ENCODE measurements at regions not wholly inside any gene's neighbourhood (a gene's known extent, or its start where the extent isn't known, plus 50 kb on each side); places are given as distances from the start of the nearest gene placed in this dataset.

GRCh38 chr14:58805057-58805456 lies 167.3 kb downstream of the DACT1 start:
- no peak for ATAC-seq (ENCODE audit: low read depth)
- H3K27ac Mint-ChIP-seq = no peak overlapping the region
- no peaks in the 10 kb centered on the region for H3K4me1 Mint-ChIP-seq
- Histone ChIP-seq H2AFZ (ENCODE audit: insufficient read depth, low read depth, low read length, poor library complexity, severe bottlenecking) (no peak overlapping the region), H3K79me2 (ENCODE audit: control insufficient read depth, insufficient read depth, low read length) (no peaks in the 10 kb centered on the region), H3K4me1 (ENCODE audit: control insufficient read depth in 2 of 2, insufficient read depth in 2 of 2, low read length in 2 of 2) (no peaks in the 10 kb centered on the region), H3K9ac (ENCODE audit: low read length) (no peak overlapping the region), H4K20me1 (ENCODE audit: control insufficient read depth, insufficient read depth, low read length, poor library complexity, severe bottlenecking) (no peaks in the 10 kb centered on the region), H3K27me3 (replicated peaks in 1 of 4; ENCODE audit: control extremely low read depth in 1 of 4, control insufficient read depth in 3 of 4, insufficient read depth in 4 of 4, low read length in 3 of 4) (no peaks in the 10 kb centered on the region), H3K36me3 (replicated peaks in 1 of 2; ENCODE audit: control extremely low read depth in 1 of 2, control insufficient read depth in 1 of 2, extremely low read depth in 1 of 2, insufficient read depth in 2 of 2, low read length in 1 of 2) (no peaks in the 10 kb centered on the region), H3K9me3 (ENCODE audit: control extremely low read depth in 1 of 3, control insufficient read depth in 2 of 3, insufficient read depth in 1 of 3, low read length in 2 of 3) (peaks cover 0 to 1% (median 0%) of the 10 kb centered on the region in 3 donors), H3K4me2 (replicated peaks; ENCODE audit: low read depth, low read length, poor library complexity, severe bottlenecking) (no peak overlapping the region), H3K4me3 (ENCODE audit: control extremely low read depth in 1 of 5, extremely low read depth in 1 of 5, insufficient read depth in 1 of 5, low read depth in 2 of 5, low read length in 4 of 5) (no peak overlapping the region), H3K27ac (ENCODE audit: low read length in 2 of 2) (no peak overlapping the region)
- no peaks in the 10 kb centered on the region for H3K27me3 Mint-ChIP-seq
- intact Hi-C loops (cut with micrococcal nuclease) = no loop called here
- CTCF ChIA-PET = no interaction called here
- no peak for DNase-seq
- peaks cover 3% of the 10 kb centered on the region for H3K9me3 Mint-ChIP-seq (ENCODE audit: insufficient read depth)
- POLR2A ChIA-PET = no interaction called here
- 78% methylated on average over 3 of the region's 4 CpGs for WGBS (ENCODE audit: insufficient coverage)
- no peak for TF ChIP-seq EZH2 (IDR thresholded peaks at IDR 0.05; ENCODE audit: borderline replicate concordance, insufficient read depth, low read depth, low read length, poor library complexity, severe bottlenecking)
- no peak overlapping the region for H3K4me3 Mint-ChIP-seq

DNA sequence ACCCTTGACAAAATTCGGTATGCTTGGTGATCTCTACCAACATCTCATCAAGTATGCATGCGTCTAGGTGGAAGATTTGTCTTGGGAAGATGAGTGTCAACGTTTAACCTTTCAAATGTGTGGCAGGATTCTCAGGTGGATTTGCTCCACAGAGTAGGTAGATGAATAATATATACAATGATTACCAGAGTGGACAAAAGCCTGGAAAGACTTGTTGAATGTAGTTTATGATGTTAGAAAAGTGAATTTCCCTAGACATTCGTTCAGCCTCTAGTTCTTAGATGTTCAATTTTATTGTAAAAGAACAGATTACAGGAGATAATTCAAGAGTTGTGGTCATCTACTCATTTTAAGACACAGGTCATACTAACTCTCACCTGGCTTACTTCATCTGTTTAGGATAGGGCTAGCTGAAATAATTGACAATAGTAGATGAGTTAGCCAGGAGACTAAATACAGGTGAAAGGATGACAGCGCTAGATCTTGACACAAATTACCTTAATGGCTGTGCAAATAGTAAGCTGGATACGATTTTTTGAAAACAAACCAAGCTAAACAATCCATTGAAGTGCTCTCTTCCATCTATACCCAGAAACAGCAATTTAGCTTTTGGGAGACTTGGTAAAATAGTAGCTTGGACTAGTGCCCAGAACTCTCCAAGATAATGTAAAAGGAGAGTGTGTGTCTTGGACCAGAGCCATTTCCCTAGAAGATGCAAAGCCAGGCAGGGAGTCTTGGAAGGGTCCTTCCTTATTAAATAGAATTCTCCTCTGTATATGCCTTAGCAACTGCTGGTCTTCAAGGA lies 168.0 kb downstream of the DACT1 start:
- intact Hi-C loops (cut with micrococcal nuclease) = no loop called here
- Histone ChIP-seq H3K9me3 (ENCODE audit: control extremely low read depth in 1 of 3, control insufficient read depth in 2 of 3, insufficient read depth in 1 of 3, low read length in 2 of 3) (peaks cover 0 to 1% (median 0%) of the 10 kb centered on the region in 3 donors), H4K20me1 (ENCODE audit: control insufficient read depth, insufficient read depth, low read length, poor library complexity, severe bottlenecking) (no peaks in the 10 kb centered on the region), H3K4me2 (replicated peaks; ENCODE audit: low read depth, low read length, poor library complexity, severe bottlenecking) (no peak overlapping the region), H3K27me3 (replicated peaks in 1 of 4; ENCODE audit: control extremely low read depth in 1 of 4, control insufficient read depth in 3 of 4, insufficient read depth in 4 of 4, low read length in 3 of 4) (no peaks in the 10 kb centered on the region), H3K27ac (ENCODE audit: low read length in 2 of 2) (no peak overlapping the region), H3K79me2 (ENCODE audit: control insufficient read depth, insufficient read depth, low read length) (no peaks in the 10 kb centered on the region), H3K36me3 (replicated peaks in 1 of 2; ENCODE audit: control extremely low read depth in 1 of 2, control insufficient read depth in 1 of 2, extremely low read depth in 1 of 2, insufficient read depth in 2 of 2, low read length in 1 of 2) (no peaks in the 10 kb centered on the region), H2AFZ (ENCODE audit: insufficient read depth, low read depth, low read length, poor library complexity, severe bottlenecking) (no peak overlapping the region), H3K4me3 (ENCODE audit: control extremely low read depth in 1 of 5, extremely low read depth in 1 of 5, insufficient read depth in 1 of 5, low read depth in 2 of 5, low read length in 4 of 5) (no peak overlapping the region), H3K4me1 (ENCODE audit: control insufficient read depth in 2 of 2, insufficient read depth in 2 of 2, low read length in 2 of 2) (no peaks in the 10 kb centered on the region), H3K9ac (ENCODE audit: low read length) (no peak overlapping the region)
- ATAC-seq (ENCODE audit: low read depth) (no peak), DNase-seq (no peak)
- Mint-ChIP-seq H3K27me3 (no peaks in the 10 kb centered on the region), H3K27ac (no peak overlapping the region), H3K4me1 (no peaks in the 10 kb centered on the region), H3K9me3 (ENCODE audit: insufficient read depth) (peaks cover 3% of the 10 kb centered on the region), H3K4me3 (no peak overlapping the region)
- no CpG with 5 or more reads among the region's 6 CpGs for WGBS (ENCODE audit: insufficient coverage)
- TF ChIP-seq EZH2 (IDR thresholded peaks at IDR 0.05; ENCODE audit: borderline replicate concordance, insufficient read depth, low read depth, low read length, poor library complexity, severe bottlenecking) (no peak), CTCF (IDR thresholded peaks at IDR 0.05) (no peak)
- POLR2A ChIA-PET = no interaction called here
- CTCF ChIA-PET = no interaction called here

All from B cell (primary cell).